ENCODE measurements at regions not wholly inside any gene's neighbourhood (a gene's known extent, or its start where the extent isn't known, plus 50 kb on each side); places are given as distances from the start of the nearest gene placed in this dataset.
"Not testable (repeated sequence)": the region's sequence is repeated elsewhere in the genome, so short reads cannot be mapped to it uniquely, and the experiment has no call there.

- no peak for DNase-seq (ENCODE audit: low read depth)
Observed at GRCh38 chr10:64115908-64116643, 594.9 kb downstream of the REEP3 start.

- DNase-seq (ENCODE audit: low read depth) = no peak
Observed at GRCh38 chr10:64116707-64117106, 595.5 kb downstream of the REEP3 start.

- no peak for DNase-seq (ENCODE audit: low read depth)
Observed at GRCh38 chr10:64118736-64119135, 597.5 kb downstream of the REEP3 start.

- DNase-seq (ENCODE audit: low read depth) = not testable (repeated sequence)
Observed at GRCh38 chr10:64120301-64120980, 599.2 kb downstream of the REEP3 start.

GRCh38 chr10:64130152-64130551 lies 609.0 kb downstream of the REEP3 start:
- DNase-seq (ENCODE audit: low read depth) = no peak

GRCh38 chr10:64134676-64135075 lies 613.5 kb downstream of the REEP3 start:
- no peak for DNase-seq (ENCODE audit: low read depth)

GRCh38 chr10:64142395-64142794 lies 621.2 kb downstream of the REEP3 start:
- DNase-seq (ENCODE audit: low read depth) = no peak

- no peak for DNase-seq (ENCODE audit: low read depth)
Observed at GRCh38 chr10:64148607-64149006, 627.4 kb downstream of the REEP3 start.

- no peak for DNase-seq (ENCODE audit: low read depth)
Observed at GRCh38 chr10:64156166-64156565, 635.0 kb downstream of the REEP3 start.

- DNase-seq (ENCODE audit: low read depth) = no peak
Observed at GRCh38 chr10:64158551-64158950, 637.4 kb downstream of the REEP3 start.

- DNase-seq (ENCODE audit: low read depth) = no peak
Observed at GRCh38 chr10:64159910-64160872, 639.0 kb downstream of the REEP3 start.

GRCh38 chr10:64170791-64171190 lies 649.6 kb downstream of the REEP3 start:
- DNase-seq (ENCODE audit: low read depth) = no peak

- no peak for DNase-seq (ENCODE audit: low read depth)
Observed at GRCh38 chr10:64173826-64174225, 652.6 kb downstream of the REEP3 start.

GRCh38 chr10:64174666-64175255 lies 653.6 kb downstream of the REEP3 start:
- no peak for DNase-seq (ENCODE audit: low read depth)

GRCh38 chr10:64175271-64175962 lies 654.2 kb downstream of the REEP3 start:
- no peak for DNase-seq (ENCODE audit: low read depth)

GRCh38 chr10:64182671-64183070 lies 661.5 kb downstream of the REEP3 start:
- DNase-seq (ENCODE audit: low read depth) = no peak

- no peak for DNase-seq (ENCODE audit: low read depth)
Observed at GRCh38 chr10:64191286-64191685, 670.1 kb downstream of the REEP3 start.

GRCh38 chr10:64196638-64197315 lies 675.6 kb downstream of the REEP3 start:
- DNase-seq (ENCODE audit: low read depth) = no peak

GRCh38 chr10:64201936-64202335 lies 680.7 kb downstream of the REEP3 start:
- no peak for DNase-seq (ENCODE audit: low read depth)

GRCh38 chr10:64204504-64204903 lies 683.3 kb downstream of the REEP3 start:
- DNase-seq (ENCODE audit: low read depth) = not testable (repeated sequence)

GRCh38 chr10:64206409-64206808 lies 685.2 kb downstream of the REEP3 start:
- no peak for DNase-seq (ENCODE audit: low read depth)

All from fibroblast of gingiva (primary cell).